Hypothalamus (tissue), 51 donors: ENCODE measurements at regions not wholly inside any gene's neighbourhood (a gene's known extent, or its start where the extent isn't known, plus 50 kb on each side); places are given as distances from the start of the nearest gene placed in this dataset.
A peak's percentile ranks its signal among the peaks of the same experiment; 100 is the strongest.

ENCODE experiments used
- DNase-seq, 51 donors: peaks; one replicate each; lab custom pipeline; 2025; lab: John Stamatoyannopoulos, UW

DNA sequence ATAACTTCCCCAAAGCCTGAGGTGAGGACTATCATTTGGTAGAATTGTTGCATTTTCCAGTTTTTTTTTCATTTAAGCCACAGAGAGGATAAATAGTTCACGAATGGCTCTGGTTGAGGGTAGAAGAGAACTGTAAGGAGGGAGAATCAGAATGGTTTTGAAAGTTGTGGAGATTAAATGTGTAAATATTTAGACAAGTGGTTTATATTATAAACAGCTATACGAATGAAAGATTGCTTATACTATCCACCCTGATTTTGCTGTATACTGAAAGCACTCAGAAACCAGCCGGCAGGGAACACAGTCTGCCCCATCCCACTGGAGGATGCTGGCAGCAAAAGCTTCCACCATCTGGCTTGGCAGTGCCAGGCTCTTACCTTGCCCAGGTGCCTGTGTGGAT lies 341.1 kb downstream of the RAPGEF2 start:
- DNase-seq, result no peak

DNA sequence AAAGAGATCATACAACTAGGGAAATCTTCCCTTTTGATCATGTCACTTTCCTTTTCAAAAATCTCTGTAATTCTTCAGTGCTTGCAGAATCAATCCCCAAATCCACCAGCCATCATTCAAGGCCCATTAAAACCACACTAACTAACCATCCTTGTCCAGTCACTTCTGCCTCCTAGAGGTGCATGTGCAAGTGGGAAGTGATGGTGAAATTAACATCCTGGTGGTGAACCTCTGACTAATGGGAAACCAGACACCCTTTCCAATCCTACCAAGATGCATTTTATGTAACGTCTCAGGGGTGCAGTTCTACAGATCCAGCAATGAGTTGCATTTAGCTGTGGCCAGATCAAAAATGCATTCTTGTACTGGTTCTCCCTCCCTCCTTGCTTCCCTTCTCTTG lies 341.8 kb downstream of the RAPGEF2 start:
- no peak for DNase-seq

DNA sequence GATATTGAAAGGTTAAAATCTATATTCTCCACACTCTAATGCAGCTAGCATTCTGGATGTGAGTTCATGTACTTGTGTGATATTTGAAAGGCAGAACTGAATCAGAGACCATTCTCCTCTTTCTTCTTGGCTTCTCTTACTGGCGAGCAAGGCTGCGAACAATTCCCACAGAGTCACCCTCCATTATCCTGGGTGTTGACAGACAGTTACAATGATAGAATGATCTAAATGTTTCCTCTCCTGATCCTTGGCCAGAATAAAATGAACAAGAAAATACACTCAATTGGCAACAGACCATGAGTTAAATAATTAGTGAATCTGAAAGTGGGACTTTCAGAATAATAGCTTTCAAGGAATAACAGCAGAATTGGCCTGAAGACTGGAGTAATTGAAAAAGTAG lies 342.8 kb downstream of the RAPGEF2 start:
- no peak for DNase-seq

DNA sequence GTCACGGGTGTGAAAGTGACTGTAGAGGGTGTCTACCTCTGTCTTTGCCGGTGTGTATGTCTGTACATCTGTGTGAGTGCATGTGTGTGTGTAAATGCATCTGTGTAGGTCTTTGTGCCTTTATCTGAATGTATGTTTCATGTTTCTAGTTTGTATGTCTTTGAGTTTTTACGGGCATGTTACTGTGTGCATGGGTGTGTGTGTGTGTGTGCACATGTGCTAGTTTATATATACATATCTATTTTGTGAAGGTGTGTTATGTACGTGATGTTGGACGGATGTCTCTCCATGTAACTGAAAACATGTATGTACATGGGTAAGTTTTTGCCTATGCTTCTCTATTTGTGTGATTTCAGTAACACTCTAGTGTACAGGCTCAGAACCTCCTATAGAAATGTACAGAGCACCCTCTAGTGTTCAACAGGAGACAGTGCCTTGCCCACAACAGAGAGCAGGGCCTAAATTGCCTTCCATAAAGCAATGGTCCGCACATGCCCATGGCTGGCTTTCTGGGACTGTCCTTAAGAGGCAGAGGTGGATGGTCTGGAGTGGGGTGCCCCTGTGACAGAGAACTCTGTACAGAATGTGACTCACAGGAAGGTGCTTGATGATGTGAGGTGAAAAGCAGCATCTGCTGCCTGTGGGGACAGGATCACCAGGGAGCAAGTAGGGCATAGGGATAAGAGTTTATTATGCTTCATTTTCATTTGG lies 343.5 kb downstream of the RAPGEF2 start:
- DNase-seq, result peak in 38 of 51 donors; percentile 1 to 68 (median 12)

DNA sequence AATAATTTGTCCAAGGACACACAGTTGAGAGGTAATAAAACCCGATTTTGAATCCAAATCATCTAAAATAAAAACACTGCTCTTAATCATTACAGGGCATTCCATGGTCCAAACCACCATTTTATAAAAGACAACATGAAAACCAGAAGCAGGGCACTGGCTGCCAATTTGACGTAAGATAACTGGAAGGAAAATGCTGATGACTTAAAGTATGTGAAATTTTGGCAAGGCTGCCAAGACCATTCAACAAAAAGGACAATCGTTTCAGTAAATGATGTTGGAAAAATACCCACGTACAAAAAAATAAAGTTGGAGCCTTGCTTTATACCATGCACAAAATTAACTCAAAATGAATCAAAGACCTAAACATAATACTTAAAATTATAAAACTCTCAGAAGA lies 344.4 kb downstream of the RAPGEF2 start:
- no peak for DNase-seq

DNA sequence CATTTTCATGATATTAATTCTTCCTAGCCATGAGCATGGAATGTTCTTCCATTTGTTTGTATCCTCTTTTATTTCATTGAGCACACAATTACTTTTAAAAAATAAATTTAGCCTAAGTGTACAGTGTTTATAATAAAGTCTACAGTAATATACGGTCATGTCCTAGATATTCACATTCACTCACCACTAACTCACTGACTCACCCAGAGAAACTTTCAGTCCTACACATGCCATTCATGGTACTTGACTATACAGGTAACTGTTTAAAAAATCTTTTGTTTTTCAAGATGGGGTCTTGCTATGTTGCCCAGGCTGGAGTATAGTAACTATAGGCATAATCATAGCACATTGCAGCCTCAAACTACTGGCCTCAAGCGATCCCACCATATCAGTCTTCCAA lies 348.1 kb downstream of the RAPGEF2 start:
- DNase-seq, result no peak

DNA sequence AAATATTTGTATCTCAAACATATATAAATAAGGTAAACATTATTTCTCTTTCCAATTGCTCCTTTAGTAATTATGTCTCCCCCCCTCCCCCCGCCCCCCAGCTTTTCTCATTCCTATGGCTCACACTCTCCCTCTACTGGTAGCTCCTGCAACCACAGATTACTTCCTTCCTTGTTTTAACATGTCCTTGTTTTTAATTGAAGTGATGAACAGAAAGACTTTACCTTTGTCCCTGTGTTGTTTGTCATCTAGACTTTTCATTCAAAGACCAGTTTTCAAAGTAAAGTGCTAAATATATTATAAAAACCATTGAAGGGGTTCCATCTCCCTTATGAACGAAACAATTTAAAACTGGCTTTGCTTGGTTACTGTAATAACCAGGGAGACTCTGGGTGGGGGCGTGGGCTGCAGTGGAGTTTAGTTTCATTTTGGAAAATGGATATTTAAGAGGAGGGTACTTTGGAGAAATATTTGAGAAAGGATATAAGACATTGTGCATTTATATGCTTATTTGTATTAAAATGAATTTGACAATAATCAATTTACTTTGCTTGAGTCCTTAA lies 352.9 kb downstream of the RAPGEF2 start:
- peak in 13 of 51 donors; percentile 0 to 22 (median 7) for DNase-seq

DNA sequence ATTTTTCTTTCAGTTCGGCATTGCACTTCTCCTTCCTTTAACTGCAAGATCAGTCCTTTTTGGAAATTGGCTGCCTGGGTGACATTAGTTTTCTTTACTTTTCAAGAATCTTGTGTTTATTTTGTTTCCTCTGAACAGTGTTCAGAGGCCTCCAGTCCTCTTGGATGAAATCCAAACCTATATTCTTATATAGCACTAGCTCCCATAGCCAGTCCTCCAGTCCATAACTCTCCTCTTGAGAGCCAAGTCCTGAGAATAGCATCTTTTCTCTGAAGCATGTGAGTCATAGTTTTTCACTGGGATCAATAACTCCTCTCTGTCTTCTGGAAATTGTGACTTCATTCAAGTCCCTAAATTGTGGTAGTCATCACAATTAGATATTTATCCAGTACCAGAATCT lies 357.5 kb downstream of the RAPGEF2 start:
- DNase-seq, result no peak

DNA sequence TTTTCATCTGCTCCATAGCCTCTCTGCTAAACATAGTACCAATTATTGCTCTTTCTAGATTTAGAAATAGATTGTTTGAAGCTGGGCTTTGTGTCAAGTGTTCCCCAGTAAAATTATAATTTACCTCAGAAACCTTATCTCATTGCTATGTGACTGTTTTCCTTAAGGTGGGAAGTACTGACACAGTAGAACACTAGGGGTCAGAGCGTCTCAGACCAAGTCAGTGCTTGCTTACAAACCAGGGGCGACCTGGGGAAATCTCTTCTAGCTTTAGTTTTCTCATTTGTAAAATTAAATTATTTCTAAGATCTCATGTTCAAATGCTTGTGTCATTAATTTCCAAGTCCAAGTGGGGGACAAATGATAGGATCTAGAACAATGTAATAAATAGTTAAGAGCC lies 360.4 kb downstream of the RAPGEF2 start:
- no peak for DNase-seq

DNA sequence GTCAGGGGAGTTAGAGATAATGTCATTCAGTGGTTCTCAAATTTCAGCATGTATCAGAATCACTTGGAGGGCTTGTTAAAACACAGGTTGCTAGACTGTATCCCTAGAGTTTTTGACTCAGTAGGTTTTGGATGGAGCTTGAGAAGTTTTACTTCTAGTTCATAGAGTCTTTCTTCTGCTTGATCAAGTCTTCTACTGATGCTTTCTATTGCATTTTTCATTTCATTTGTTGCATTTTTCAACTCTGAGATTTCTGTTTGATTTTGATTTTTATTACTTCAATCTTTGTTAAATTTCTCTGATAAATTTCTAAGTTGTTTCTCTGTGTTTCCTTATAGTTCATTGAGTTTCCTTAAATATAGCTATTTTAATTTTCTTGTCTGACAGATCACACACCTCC lies 361.4 kb downstream of the RAPGEF2 start:
- DNase-seq, result no peak

DNA sequence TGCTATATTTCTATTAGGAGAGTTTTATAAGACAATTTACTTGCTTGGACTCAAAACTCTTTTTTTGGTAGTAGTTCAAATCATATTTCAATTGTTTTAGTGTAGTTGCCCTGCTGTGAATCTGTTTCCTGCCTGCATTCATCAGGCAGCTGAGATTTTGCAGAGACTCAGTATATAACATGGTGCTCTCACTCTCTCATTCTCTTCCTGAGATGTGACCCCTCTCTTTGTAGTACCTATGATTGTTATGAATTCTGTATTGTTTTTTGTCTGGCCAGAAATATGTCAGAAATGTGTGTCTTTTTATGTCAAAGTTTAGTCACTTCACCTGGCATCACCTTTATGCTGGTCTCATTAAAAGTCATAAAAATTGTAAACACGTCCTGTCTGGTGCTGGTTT lies 374.0 kb downstream of the RAPGEF2 start:
- DNase-seq, result no peak

DNA sequence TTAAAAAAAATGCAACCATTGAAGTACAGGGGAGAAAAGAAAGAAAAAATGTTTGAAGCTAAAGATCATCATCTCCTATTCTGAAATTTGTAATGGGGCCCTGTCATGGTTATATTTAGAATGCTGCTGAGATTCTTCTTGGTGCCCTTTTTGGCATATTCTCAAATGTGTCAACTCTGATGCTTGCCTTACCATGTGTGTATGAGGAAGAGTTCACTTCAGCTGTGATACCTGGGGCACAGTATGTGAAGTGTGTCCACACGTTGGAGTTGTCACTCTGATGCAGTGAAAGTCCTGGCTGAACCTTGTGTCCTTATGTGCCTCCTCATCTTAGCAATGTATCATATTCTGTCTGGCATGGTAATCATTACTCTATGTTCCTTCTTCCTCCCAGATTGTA lies 377.9 kb downstream of the RAPGEF2 start:
- no peak for DNase-seq

DNA sequence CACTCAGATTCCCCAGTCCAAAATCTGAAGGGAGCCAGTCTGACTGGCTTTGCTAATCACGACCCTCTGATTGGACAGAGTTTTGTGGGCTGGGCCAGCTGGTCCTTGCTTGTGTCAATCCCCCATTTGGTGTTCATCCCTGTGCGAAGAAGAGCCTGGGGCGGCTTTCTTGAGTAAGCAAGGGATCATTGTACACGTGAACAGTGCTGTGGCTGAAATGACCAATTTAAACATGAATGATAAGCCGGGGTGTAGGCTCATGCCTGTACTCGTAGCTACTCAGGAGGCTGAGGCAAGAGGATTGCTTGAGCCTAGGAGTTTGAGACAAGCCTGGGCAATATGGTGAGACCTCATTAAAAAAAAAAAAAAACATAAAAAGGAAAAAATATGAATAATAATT lies 379.1 kb downstream of the RAPGEF2 start:
- DNase-seq, result no peak

DNA sequence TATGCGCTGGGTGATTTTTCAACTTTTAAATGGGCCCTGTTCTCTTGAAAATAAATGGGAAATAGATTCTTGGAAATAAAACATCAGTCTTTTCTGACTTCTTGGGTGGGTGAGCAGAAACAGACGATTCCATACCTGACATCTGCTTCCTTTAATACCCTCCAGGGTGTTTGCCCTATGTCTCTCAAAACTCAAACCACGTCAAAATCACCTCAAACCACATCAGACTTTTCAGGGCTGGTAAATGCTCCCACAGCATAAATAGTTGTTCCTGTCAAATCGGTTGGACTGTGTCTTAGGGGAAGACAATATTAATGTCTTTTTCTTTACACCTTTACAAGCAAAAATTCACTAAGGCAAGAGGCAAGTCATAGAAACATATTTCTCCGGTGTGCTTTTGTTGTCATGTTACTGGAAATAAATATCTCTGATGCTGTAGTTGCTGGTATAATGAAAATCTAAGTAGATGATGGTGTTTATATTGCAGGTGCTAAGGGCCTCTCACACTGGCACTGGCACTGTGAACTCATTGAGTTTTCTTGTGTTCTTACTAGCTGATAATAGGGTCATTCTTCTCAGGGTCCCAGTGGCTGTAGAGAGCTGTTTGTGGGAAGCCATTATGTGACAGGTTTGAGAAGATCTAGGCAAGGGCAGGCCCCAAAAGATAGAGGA lies 380.4 kb downstream of the RAPGEF2 start:
- no peak for DNase-seq

DNA sequence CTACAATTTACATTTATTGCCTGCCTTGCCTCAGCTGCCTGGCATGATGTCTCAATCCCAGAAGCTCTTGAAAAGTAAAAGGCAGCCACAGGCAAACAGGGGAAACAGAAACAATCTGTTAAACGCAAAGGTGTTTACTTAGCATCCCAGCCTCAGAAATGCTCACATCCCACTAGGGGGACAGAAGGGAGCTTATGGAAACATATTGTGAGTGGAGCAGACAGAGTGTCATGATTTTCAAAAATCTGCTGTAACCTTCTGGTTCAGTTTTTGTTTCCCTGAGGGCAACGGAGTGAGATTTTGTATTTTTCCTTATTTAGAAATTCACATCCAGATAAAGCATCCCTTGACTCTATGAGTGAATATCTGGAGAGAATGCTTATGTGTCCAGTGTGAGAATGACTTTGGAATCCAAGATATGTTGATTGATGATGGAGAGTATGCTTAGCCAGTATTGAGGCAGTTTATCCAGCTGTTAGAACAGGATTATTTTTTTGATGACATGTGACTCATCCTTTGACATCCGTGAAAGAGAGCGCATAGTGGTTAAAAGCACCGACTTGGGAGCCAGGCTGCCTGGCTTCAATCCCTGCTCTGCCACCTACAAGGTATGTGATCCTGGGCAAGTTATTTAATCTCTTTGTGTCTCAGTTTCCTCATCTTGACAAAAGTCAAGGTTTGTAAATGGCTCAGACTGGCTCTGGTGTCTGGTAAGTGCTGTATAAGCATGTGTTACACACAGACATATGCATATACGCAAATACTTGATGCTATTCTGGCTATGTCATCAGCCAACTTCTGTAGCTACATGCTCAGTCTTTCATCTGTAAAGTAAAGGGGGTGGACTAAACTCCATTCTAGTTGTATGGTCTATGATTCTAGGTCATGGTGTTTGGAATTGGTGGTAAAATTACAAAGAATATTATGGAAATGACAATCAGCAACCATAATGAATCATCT lies 381.2 kb downstream of the RAPGEF2 start:
- no peak for DNase-seq

DNA sequence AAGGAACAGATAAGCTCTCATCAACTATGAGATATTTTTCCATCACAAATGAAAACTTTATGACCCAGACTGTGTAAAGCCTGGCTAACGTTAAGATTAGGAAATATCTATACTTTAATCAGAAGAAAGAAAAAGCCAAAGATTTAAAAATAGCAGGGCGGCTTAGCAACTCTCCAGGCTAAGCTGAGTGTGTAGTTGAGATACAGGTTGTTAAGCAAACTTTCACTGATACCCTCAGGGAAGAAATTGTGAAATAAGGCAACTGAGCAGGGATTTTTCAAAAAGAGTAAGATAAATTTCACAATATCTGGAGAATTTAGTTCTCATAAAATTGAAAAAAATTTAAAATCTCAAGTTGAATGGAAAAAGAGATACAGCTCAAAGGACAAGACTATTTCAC lies 382.0 kb downstream of the RAPGEF2 start:
- no peak for DNase-seq

DNA sequence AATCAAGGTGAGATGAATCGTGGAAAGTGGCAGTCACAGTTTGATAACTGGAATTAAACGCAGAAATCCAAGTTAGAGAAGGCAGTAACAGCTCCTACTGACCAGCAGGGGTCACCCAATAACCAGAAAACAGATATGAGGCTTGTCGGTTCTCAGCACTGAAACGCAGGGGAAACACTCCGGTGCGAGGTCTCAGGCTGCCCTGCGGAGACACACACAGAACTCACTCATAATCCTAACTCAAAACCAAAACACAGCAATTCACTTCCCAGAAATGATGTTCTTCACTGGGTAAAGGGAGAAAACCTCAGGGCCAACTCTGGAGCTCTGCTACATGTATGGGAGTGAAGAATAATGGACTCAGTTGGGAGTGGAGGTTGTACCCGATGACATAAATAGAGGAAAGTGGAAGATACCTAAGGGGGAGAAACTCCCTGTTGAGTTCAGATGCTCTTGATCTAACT lies 384.4 kb downstream of the RAPGEF2 start:
- peak in 39 of 51 donors; percentile 0 to 63 (median 11) for DNase-seq

DNA sequence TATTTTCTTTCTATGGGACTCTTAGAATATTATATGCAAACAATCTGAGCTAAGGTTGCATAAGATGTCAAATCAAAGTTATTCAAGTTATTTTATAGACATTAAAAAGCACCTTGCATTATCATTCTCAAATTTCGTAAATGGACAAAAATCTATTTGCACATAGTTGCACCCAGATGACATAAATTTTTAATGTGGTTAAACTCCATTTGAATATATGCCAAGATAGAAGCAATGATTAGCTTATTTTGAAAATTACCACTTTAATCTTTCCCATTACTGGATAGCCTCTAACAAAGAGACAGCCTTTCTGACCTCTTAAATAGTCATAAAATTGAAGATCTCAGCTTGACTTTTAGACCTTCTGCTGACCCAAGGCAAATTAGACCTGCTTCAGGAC lies 386.8 kb downstream of the RAPGEF2 start:
- DNase-seq, result no peak

DNA sequence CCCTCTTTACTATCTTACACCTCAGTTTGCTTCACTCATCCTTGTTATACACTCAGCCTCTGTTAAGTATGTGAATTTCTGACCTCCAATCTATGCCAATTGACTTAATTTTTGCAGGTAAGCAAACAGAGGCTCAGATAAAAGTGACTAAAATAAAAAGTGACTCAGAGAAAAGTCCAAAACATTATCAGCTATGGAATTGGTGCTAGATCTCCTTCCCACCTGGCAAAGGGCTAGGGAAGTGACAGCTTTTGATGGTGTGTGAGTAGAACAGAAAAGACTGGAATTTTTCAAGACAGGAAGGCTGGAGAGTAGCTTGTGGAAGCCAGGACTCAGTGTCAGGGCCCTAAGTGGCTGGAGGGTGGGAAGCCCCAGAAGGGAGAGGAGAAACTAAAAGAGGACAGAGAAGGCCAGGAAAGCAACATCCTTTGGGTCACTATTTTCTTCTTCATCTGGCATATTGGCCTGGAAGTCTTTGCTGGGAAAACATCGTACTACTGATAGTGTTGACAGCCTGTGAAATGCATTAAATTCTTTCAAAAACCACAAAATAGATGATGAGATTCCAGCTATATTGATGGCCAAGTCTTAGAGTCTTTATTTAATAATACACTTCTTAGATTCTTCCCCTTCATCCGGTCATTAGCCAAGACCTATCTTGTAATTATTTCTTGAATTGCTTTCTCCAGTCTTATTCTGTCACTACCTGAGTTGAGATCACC lies 392.8 kb downstream of the RAPGEF2 start:
- DNase-seq, result no peak

DNA sequence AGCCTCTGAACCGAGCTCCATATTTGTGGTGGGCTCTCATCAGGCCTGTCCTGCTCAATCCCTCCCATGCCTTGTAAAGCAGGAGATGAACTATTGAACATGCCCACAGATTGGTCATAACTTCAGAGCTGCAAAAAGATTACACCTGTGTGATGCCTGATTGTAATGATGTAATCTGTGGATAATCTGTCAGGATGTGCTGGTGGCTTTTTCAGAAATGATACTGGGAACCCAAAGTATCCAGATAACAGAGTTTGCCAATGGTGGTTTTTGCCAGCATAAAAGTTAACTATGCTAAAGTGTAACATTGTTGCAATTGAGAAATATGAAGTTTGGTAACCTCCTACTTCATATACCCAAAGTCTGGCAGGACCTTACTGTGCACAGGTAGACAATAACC lies 393.4 kb downstream of the RAPGEF2 start:
- no peak for DNase-seq
